Panc1 (cell line): ENCODE measurements at regions not wholly inside any gene's neighbourhood (a gene's known extent, or its start where the extent isn't known, plus 50 kb on each side); places are given as distances from the start of the nearest gene placed in this dataset.

Experiments used
- ATAC-seq: fragments of 200-7000 bp; cut with Tn5 transposase; 2 replicates; pipeline ENCODE4 v1.9.1; 2020; ENCODE audit warnings: mild to moderate bottlenecking, moderate library complexity
- BruUV-seq: library from RNA; stranded (reverse); fragments of 400-500 nt; replicated peaks from 2 replicates; lab custom pipeline; 2021; lab: Mats Ljungman, UMichigan
- CTCF ChIA-PET: fragments of 300-600 bp; sonication (Branson Sonifier 250); formaldehyde crosslinking; loops from one replicate; lab custom pipeline; 2022; ENCODE audit warnings: antibody characterized with exemption; lab: Charles Lee
- POLR2A ChIA-PET: fragments of 300-600 bp; sonication (Branson Sonifier 250); formaldehyde crosslinking; loops from one replicate; lab custom pipeline; 2022; ENCODE audit warnings: antibody characterized with exemption; lab: Charles Lee
- DNase-seq: peaks from one replicate; pipeline ENCODE4 v3.0.0-alpha.2; 2010; ENCODE audit warnings: low read depth, low spot score
- H3K27ac ChIP-seq: 2 replicates; pipeline ENCODE4 v1.5.1; 2011; ENCODE audit warnings: mild to moderate bottlenecking, low read length, inconsistent platforms
- H3K27me3 ChIP-seq: fragments of 200-500 bp; sonication (Bioruptor generic); 2 replicates; pipeline ENCODE4 v1.6.0; 2014; ENCODE audit warnings: low read length, inconsistent platforms; ENCODE audit not compliant: control insufficient read depth, insufficient read depth
- H3K36me3 ChIP-seq: fragments of 200-500 bp; sonication (Bioruptor generic); 2 replicates; pipeline ENCODE4 v1.5.1; 2014; ENCODE audit warnings: inconsistent platforms, mild to moderate bottlenecking, low read length, moderate library complexity; ENCODE audit not compliant: control insufficient read depth, insufficient read depth
- H3K4me1 ChIP-seq: 2 replicates; pipeline ENCODE4 v1.5.1; 2011; ENCODE audit warnings: inconsistent platforms, mild to moderate bottlenecking, low read length, moderate library complexity; ENCODE audit not compliant: control insufficient read depth, insufficient read depth
- H3K4me3 ChIP-seq, 2 experiments: 2 replicates each; pipeline ENCODE4 v1.5.1; 2011 to 2012; ENCODE audit warnings: low read depth in 2 of 2, low read length in 2 of 2, mild to moderate bottlenecking in 2 of 2, inconsistent platforms in 1 of 2, moderate library complexity in 1 of 2
- H3K9me3 ChIP-seq: fragments of 200-500 bp; sonication (Bioruptor generic); 2 replicates; pipeline ENCODE4 v1.5.1; 2014; ENCODE audit warnings: low read depth, mild to moderate bottlenecking, inconsistent platforms, low read length, moderate library complexity; ENCODE audit not compliant: control insufficient read depth, insufficient read depth
- POLR2AphosphoS5 ChIP-seq: IDR thresholded peaks from 2 replicates; pipeline ENCODE4 v1.6.1; 2012; ENCODE audit warnings: mild to moderate bottlenecking, low read depth, low read length, moderate library complexity
- REST ChIP-seq, 2 experiments: IDR thresholded peaks; 2 replicates each; pipeline ENCODE4 v1.6.1; 2011 to 2012; ENCODE audit warnings: low read depth in 2 of 2, control low read depth in 1 of 2, low read length in 1 of 2, mild to moderate bottlenecking in 1 of 2, moderate library complexity in 1 of 2; ENCODE audit not compliant: insufficient read depth in 1 of 2
- SIN3A ChIP-seq: IDR thresholded peaks from 2 replicates; pipeline ENCODE4 v1.6.1; 2012; ENCODE audit warnings: low read depth, mild to moderate bottlenecking, low read length, moderate library complexity, borderline replicate concordance; ENCODE audit not compliant: insufficient read depth
- TCF7L2 ChIP-seq: IDR thresholded peaks from 2 replicates; pipeline ENCODE4 v1.6.1; 2011; ENCODE audit warnings: mild to moderate bottlenecking, low read depth, low read length, inconsistent platforms
- in situ Hi-C: cut with HindIII; loops from 2 replicates; pipeline ENCODE4 v1.10.0; 2016; ENCODE audit warnings: low sequenced_read_pairs, low pct_unique_long_range_greater_than_20kb
- intact Hi-C: fragments of 100-400 bp; cut with micrococcal nuclease; formaldehyde crosslinking; loops from one replicate; pipeline ENCODE4 v1.10.0; 2022; ENCODE audit not compliant: unreplicated experiment
- TF ChIP-seq, protein P1 (sequence below): fragments of 450-650 bp; IDR thresholded peaks from 2 replicates; pipeline ENCODE4 v1.5.1; 2017; ENCODE audit warnings: mild to moderate bottlenecking

GRCh38 chr6:91580635-91581034, 993.8 kb upstream of the MAP3K7 start:
- no peaks in the 10 kb centered on the region for H3K4me1 ChIP-seq
- ATAC-seq (no peak), DNase-seq (no peak)
- intact Hi-C loops: no loop called here
- in situ Hi-C loops: no loop called here
- H3K4me3 ChIP-seq: no peak overlapping the region
- H3K9me3 ChIP-seq: no peaks in the 10 kb centered on the region
- POLR2A ChIA-PET: no interaction called here
- CTCF ChIA-PET: no interaction called here
- H3K27ac ChIP-seq: no peak overlapping the region
- TF ChIP-seq REST (IDR thresholded peaks at IDR 0.05; ENCODE audit: insufficient read depth in 1 of 2, low read depth in 2 of 2, low read length in 1 of 2): no peak
- TF ChIP-seq TCF7L2: no peak
- no peak for TF ChIP-seq SIN3A
- no peak for TF ChIP-seq POLR2AphosphoS5
- TF ChIP-seq, protein P1, sequence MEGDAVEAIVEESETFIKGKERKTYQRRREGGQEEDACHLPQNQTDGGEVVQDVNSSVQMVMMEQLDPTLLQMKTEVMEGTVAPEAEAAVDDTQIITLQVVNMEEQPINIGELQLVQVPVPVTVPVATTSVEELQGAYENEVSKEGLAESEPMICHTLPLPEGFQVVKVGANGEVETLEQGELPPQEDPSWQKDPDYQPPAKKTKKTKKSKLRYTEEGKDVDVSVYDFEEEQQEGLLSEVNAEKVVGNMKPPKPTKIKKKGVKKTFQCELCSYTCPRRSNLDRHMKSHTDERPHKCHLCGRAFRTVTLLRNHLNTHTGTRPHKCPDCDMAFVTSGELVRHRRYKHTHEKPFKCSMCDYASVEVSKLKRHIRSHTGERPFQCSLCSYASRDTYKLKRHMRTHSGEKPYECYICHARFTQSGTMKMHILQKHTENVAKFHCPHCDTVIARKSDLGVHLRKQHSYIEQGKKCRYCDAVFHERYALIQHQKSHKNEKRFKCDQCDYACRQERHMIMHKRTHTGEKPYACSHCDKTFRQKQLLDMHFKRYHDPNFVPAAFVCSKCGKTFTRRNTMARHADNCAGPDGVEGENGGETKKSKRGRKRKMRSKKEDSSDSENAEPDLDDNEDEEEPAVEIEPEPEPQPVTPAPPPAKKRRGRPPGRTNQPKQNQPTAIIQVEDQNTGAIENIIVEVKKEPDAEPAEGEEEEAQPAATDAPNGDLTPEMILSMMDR: no peak
- no peaks in the 10 kb centered on the region for H3K27me3 ChIP-seq
- no peaks in the 10 kb centered on the region for H3K36me3 ChIP-seq
- BruUV-seq: no TSS peak

DNA sequence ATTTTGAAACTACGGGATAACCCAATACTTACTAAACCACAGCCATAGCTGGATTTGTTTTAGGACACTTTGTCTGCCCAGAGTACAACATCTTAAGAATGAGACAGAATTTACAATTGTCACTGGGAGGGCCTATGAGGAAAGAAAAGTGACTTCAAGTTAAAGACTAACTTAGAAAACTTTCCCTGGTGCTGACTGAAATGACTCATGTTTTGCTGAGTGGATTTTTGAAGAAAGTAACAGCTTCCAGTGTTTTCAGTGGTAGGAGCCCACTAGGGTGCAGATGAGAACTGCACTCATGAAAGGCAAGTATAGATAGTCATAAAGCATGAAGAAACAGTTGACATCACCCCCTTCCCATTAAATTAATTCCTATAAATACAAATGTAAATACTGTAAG, 988.2 kb upstream of the MAP3K7 start:
- no peaks in the 10 kb centered on the region for H3K9me3 ChIP-seq
- H3K36me3 ChIP-seq: no peaks in the 10 kb centered on the region
- H3K27me3 ChIP-seq: no peaks in the 10 kb centered on the region
- ATAC-seq (no peak), DNase-seq (no peak)
- no peaks in the 10 kb centered on the region for H3K4me1 ChIP-seq
- H3K27ac ChIP-seq: no peak overlapping the region
- CTCF ChIA-PET: no interaction called here
- intact Hi-C loops: no loop called here
- POLR2A ChIA-PET: no interaction called here
- H3K4me3 ChIP-seq: no peak overlapping the region
- no TSS peak for BruUV-seq
- TF ChIP-seq SIN3A (no peak), POLR2AphosphoS5 (no peak), TCF7L2 (no peak), REST (IDR thresholded peaks at IDR 0.05; ENCODE audit: insufficient read depth in 1 of 2, low read depth in 2 of 2, low read length in 1 of 2) (no peak)
- TF ChIP-seq, protein P1: no peak
- in situ Hi-C loops: no loop called here
